ENCODE measurements at regions not wholly inside any gene's neighbourhood (a gene's known extent, or its start where the extent isn't known, plus 50 kb on each side); places are given as distances from the start of the nearest gene placed in this dataset.
"Not testable (repeated sequence)": the region's sequence is repeated elsewhere in the genome, so short reads cannot be mapped to it uniquely, and the experiment has no call there.

- TF ChIP-seq, protein P1, sequence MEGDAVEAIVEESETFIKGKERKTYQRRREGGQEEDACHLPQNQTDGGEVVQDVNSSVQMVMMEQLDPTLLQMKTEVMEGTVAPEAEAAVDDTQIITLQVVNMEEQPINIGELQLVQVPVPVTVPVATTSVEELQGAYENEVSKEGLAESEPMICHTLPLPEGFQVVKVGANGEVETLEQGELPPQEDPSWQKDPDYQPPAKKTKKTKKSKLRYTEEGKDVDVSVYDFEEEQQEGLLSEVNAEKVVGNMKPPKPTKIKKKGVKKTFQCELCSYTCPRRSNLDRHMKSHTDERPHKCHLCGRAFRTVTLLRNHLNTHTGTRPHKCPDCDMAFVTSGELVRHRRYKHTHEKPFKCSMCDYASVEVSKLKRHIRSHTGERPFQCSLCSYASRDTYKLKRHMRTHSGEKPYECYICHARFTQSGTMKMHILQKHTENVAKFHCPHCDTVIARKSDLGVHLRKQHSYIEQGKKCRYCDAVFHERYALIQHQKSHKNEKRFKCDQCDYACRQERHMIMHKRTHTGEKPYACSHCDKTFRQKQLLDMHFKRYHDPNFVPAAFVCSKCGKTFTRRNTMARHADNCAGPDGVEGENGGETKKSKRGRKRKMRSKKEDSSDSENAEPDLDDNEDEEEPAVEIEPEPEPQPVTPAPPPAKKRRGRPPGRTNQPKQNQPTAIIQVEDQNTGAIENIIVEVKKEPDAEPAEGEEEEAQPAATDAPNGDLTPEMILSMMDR (conservative IDR thresholded peaks at IDR 0.05; ENCODE audit: low read length): not testable (repeated sequence)
- TF ChIP-seq EZH2phosphoT487 (IDR thresholded peaks at IDR 0.05; ENCODE audit: borderline replicate concordance): not testable (repeated sequence)
Observed at GRCh38 chr18:9007700-9008099, 94.8 kb upstream of the NDUFV2 start.
